GM23338 (cell line): ENCODE measurements at regions not wholly inside any gene's neighbourhood (a gene's known extent, or its start where the extent isn't known, plus 50 kb on each side); places are given as distances from the start of the nearest gene placed in this dataset.

Source experiments
- ATAC-seq: fragments of 200-7000 bp; cut with Tn5 transposase; 3 replicates; pipeline ENCODE4 v1.9.1; 2020
- DNase-seq: peaks from one replicate; pipeline ENCODE4 v3.0.0-alpha.2; 2015; ENCODE audit warnings: low spot score
- H2AFZ ChIP-seq: fragments of 200-600 bp; sonication (generic); 2 replicates; pipeline ENCODE4 v1.8.0; 2016; ENCODE audit warnings: antibody characterized with exemption, mild to moderate bottlenecking, moderate library complexity
- H3F3A ChIP-seq: fragments of 200-600 bp; sonication (generic); replicated peaks from 2 replicates; pipeline ENCODE4 v1.8.0; 2017; ENCODE audit warnings: antibody characterized with exemption, mixed run types, low read depth
- H3K27ac ChIP-seq: fragments of 200-600 bp; sonication (generic); 2 replicates; pipeline ENCODE4 v1.6.1; 2016; ENCODE audit warnings: low read depth
- H3K27me3 ChIP-seq: fragments of 200-600 bp; sonication (generic); 2 replicates; pipeline ENCODE4 v1.8.0; 2016; ENCODE audit warnings: mild to moderate bottlenecking, mixed run types, moderate library complexity; ENCODE audit not compliant: insufficient read depth
- H3K36me3 ChIP-seq: fragments of 200-600 bp; sonication (generic); 2 replicates; pipeline ENCODE4 v1.8.0; 2016; ENCODE audit warnings: mild to moderate bottlenecking; ENCODE audit not compliant: insufficient read depth
- H3K4me1 ChIP-seq: fragments of 200-600 bp; sonication (generic); 2 replicates; pipeline ENCODE4 v1.8.0; 2016; ENCODE audit warnings: mild to moderate bottlenecking, moderate library complexity; ENCODE audit not compliant: insufficient read depth
- H3K4me2 ChIP-seq: fragments of 200-600 bp; sonication (generic); 2 replicates; pipeline ENCODE4 v1.7.1; 2017; ENCODE audit warnings: mixed run types
- H3K4me3 ChIP-seq: fragments of 200-600 bp; sonication (generic); 2 replicates; pipeline ENCODE4 v1.6.1; 2016; ENCODE audit warnings: mixed run types
- H3K79me2 ChIP-seq: fragments of 200-600 bp; sonication (generic); replicated peaks from 2 replicates; pipeline ENCODE4 v1.8.0; 2017; ENCODE audit warnings: mild to moderate bottlenecking; ENCODE audit not compliant: insufficient read depth
- H3K9me2 ChIP-seq: fragments of 200-600 bp; sonication (generic); 2 replicates; pipeline ENCODE4 v1.8.0; 2017; ENCODE audit not compliant: insufficient read depth
- H4K20me1 ChIP-seq: fragments of 200-600 bp; sonication (generic); replicated peaks from 2 replicates; pipeline ENCODE4 v1.8.0; 2017; ENCODE audit warnings: mild to moderate bottlenecking; ENCODE audit not compliant: insufficient read depth
- H3K27ac Mint-ChIP-seq: 2 replicates; pipeline ENCODE4 v1.8.0; 2020; ENCODE audit warnings: inconsistent platforms, mild to moderate bottlenecking, moderate library complexity, mixed read lengths
- H3K27me3 Mint-ChIP-seq: 3 replicates; pipeline ENCODE4 v1.8.0; 2022; ENCODE audit warnings: low read depth, mild to moderate bottlenecking, moderate library complexity, mixed read lengths, inconsistent platforms; ENCODE audit not compliant: insufficient read depth, poor library complexity
- H3K36me3 Mint-ChIP-seq: 3 replicates; pipeline ENCODE4 v1.8.0; 2021; ENCODE audit warnings: low read depth, mild to moderate bottlenecking, inconsistent platforms, moderate library complexity, mixed read lengths
- H3K4me1 Mint-ChIP-seq: 3 replicates; pipeline ENCODE4 v1.8.0; 2020; ENCODE audit warnings: mild to moderate bottlenecking, inconsistent platforms, mixed read lengths
- H3K4me3 Mint-ChIP-seq: 3 replicates; pipeline ENCODE4 v1.8.0; 2021; ENCODE audit warnings: moderate library complexity, mild to moderate bottlenecking, inconsistent platforms, mixed read lengths
- H3K9me3 Mint-ChIP-seq: 3 replicates; pipeline ENCODE4 v1.8.0; 2020; ENCODE audit warnings: moderate library complexity, mild to moderate bottlenecking, inconsistent platforms, mixed read lengths
- CREB1 ChIP-seq: fragments of 250-450 bp; sonication (Bioruptor Pico); IDR thresholded peaks from 2 replicates; pipeline ENCODE4 v1.5.0; 2020; ENCODE audit warnings: low read depth, mild to moderate bottlenecking, moderate library complexity
- EZH2 ChIP-seq: fragments of 200-600 bp; sonication (generic); IDR thresholded peaks from one replicate; pipeline ENCODE4 v1.8.0; 2017; ENCODE audit warnings: antibody characterized with exemption, mild to moderate bottlenecking, low read depth; ENCODE audit not compliant: unreplicated experiment
- EZH2phosphoT487 ChIP-seq: fragments of 200-600 bp; sonication (generic); IDR thresholded peaks from one replicate; pipeline ENCODE4 v1.8.1; 2018; ENCODE audit warnings: antibody characterized with exemption; ENCODE audit not compliant: unreplicated experiment
- JUNB ChIP-seq: IDR thresholded peaks from one replicate; pipeline ENCODE4 v1.6.1; 2016; ENCODE audit warnings: antibody characterized with exemption; ENCODE audit not compliant: unreplicated experiment
- NANOG ChIP-seq: IDR thresholded peaks from 2 replicates; pipeline ENCODE4 v1.6.1; 2016; ENCODE audit warnings: antibody characterized with exemption, borderline replicate concordance
- POLR2AphosphoS5 ChIP-seq: IDR thresholded peaks from 2 replicates; pipeline ENCODE4 v1.6.1; 2016; ENCODE audit warnings: antibody characterized with exemption, low read depth
- REST ChIP-seq: IDR thresholded peaks from one replicate; pipeline ENCODE4 v1.6.1; 2018; ENCODE audit warnings: antibody characterized with exemption; ENCODE audit not compliant: unreplicated experiment
- STAT1 ChIP-seq: IDR thresholded peaks from one replicate; pipeline ENCODE4 v1.6.1; 2016; ENCODE audit warnings: antibody characterized with exemption; ENCODE audit not compliant: unreplicated experiment
- ZNF114 ChIP-seq: fragments of 250-450 bp; sonication (Bioruptor Pico); IDR thresholded peaks from 2 replicates; pipeline ENCODE4 v1.5.0; 2020; ENCODE audit warnings: mild to moderate bottlenecking, moderate library complexity
- ZNF331 ChIP-seq: fragments of 250-450 bp; sonication (Bioruptor Pico); IDR thresholded peaks from 2 replicates; pipeline ENCODE4 v1.5.0; 2020; ENCODE audit warnings: low read depth, mild to moderate bottlenecking, moderate library complexity
- TF ChIP-seq, protein P1 (sequence below), 2 experiments: fragments of 200-600 bp in 1 of 2; sonication (generic) in 1 of 2; conservative IDR thresholded peaks; 2 replicates each; pipeline versions ENCODE4 v1.5.1 to v1.6.1; 2016 to 2017; ENCODE audit warnings: antibody characterized with exemption in 2 of 2, low read depth in 2 of 2, mild to moderate bottlenecking in 2 of 2, moderate library complexity in 1 of 2
- TF ChIP-seq, protein P2 (sequence below): fragments of 250-450 bp; sonication (Bioruptor Pico); IDR thresholded peaks from 2 replicates; pipeline ENCODE4 v1.5.0; 2020; ENCODE audit warnings: mild to moderate bottlenecking, moderate library complexity

- Histone ChIP-seq H3K27me3 (no peaks in the 10 kb centered on the region), H2AFZ (no peak overlapping the region), H3K79me2 (no peaks in the 10 kb centered on the region), H3K36me3 (no peaks in the 10 kb centered on the region), H3K27ac (no peak overlapping the region), H3K4me3 (no peak overlapping the region), H3K4me2 (no peak overlapping the region), H3F3A (no peaks in the 10 kb centered on the region), H3K4me1 (no peaks in the 10 kb centered on the region), H3K9me2 (no peaks in the 10 kb centered on the region), H4K20me1 (no peaks in the 10 kb centered on the region)
- Mint-ChIP-seq H3K27me3 (peaks cover 2% of the 10 kb centered on the region), H3K4me1 (peaks cover 5% of the 10 kb centered on the region), H3K4me3 (no peak overlapping the region), H3K27ac (no peak overlapping the region; the same call in 1 of the 2 replicates), H3K36me3 (no peaks in the 10 kb centered on the region), H3K9me3 (no peaks in the 10 kb centered on the region)
- DNase-seq (no peak), ATAC-seq (no peak)
- no peak for TF ChIP-seq CREB1
These were observed 277.6 kb downstream of the HGF start for GRCh38 chr7:81492240-81492639.

DNA sequence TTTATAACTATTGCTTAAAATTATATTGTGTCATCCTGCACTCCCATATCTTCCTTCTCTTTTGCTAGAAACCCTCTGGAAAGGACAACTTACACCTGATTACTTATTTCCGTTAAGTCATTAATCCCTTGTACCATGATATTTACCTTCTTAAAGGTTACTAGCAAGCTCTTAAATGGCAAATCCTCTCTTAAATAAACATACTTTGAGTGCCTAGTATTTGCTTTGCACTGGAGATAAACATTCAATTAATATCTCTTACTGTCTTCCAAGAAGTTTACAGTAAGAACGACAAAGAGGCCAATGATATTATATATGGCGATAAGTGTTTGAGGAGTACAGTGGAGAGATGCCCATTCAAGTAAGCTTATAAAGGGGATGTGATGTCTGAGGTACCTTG lies 278.3 kb downstream of the HGF start:
- peaks cover 2% of the 10 kb centered on the region for H3K27me3 Mint-ChIP-seq
- no peaks in the 10 kb centered on the region for H3K36me3 Mint-ChIP-seq
- no peaks in the 10 kb centered on the region for H3K4me1 ChIP-seq
- no peaks in the 10 kb centered on the region for H3K79me2 ChIP-seq
- H3K36me3 ChIP-seq = no peaks in the 10 kb centered on the region
- H3K27ac Mint-ChIP-seq = no peak overlapping the region
- peaks cover 5% of the 10 kb centered on the region for H3K4me1 Mint-ChIP-seq
- no peak overlapping the region for H3K4me3 Mint-ChIP-seq
- no peaks in the 10 kb centered on the region for H3K9me3 Mint-ChIP-seq
- no peaks in the 10 kb centered on the region for H3K9me2 ChIP-seq
- no peak for DNase-seq
- no peak overlapping the region for H3K4me3 ChIP-seq
- H4K20me1 ChIP-seq = no peaks in the 10 kb centered on the region
- no peak overlapping the region for H3K4me2 ChIP-seq
- no peaks in the 10 kb centered on the region for H3K27me3 ChIP-seq
- ATAC-seq = no peak
- no peak overlapping the region for H3K27ac ChIP-seq
- H3F3A ChIP-seq = no peaks in the 10 kb centered on the region
- no peak overlapping the region for H2AFZ ChIP-seq
- TF ChIP-seq REST (no peak), CREB1 (no peak), ZNF114 (CRISPR knock-in tag) (no peak), STAT1 (no peak), ZNF331 (CRISPR knock-in tag) (no peak), POLR2AphosphoS5 (no peak), NANOG (no peak), EZH2 (no peak), JUNB (no peak), EZH2phosphoT487 (no peak)
- TF ChIP-seq, protein P1, sequence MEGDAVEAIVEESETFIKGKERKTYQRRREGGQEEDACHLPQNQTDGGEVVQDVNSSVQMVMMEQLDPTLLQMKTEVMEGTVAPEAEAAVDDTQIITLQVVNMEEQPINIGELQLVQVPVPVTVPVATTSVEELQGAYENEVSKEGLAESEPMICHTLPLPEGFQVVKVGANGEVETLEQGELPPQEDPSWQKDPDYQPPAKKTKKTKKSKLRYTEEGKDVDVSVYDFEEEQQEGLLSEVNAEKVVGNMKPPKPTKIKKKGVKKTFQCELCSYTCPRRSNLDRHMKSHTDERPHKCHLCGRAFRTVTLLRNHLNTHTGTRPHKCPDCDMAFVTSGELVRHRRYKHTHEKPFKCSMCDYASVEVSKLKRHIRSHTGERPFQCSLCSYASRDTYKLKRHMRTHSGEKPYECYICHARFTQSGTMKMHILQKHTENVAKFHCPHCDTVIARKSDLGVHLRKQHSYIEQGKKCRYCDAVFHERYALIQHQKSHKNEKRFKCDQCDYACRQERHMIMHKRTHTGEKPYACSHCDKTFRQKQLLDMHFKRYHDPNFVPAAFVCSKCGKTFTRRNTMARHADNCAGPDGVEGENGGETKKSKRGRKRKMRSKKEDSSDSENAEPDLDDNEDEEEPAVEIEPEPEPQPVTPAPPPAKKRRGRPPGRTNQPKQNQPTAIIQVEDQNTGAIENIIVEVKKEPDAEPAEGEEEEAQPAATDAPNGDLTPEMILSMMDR (conservative IDR thresholded peaks at IDR 0.05; ENCODE audit: low read depth in 2 of 2) = no peak
- TF ChIP-seq, protein P2, sequence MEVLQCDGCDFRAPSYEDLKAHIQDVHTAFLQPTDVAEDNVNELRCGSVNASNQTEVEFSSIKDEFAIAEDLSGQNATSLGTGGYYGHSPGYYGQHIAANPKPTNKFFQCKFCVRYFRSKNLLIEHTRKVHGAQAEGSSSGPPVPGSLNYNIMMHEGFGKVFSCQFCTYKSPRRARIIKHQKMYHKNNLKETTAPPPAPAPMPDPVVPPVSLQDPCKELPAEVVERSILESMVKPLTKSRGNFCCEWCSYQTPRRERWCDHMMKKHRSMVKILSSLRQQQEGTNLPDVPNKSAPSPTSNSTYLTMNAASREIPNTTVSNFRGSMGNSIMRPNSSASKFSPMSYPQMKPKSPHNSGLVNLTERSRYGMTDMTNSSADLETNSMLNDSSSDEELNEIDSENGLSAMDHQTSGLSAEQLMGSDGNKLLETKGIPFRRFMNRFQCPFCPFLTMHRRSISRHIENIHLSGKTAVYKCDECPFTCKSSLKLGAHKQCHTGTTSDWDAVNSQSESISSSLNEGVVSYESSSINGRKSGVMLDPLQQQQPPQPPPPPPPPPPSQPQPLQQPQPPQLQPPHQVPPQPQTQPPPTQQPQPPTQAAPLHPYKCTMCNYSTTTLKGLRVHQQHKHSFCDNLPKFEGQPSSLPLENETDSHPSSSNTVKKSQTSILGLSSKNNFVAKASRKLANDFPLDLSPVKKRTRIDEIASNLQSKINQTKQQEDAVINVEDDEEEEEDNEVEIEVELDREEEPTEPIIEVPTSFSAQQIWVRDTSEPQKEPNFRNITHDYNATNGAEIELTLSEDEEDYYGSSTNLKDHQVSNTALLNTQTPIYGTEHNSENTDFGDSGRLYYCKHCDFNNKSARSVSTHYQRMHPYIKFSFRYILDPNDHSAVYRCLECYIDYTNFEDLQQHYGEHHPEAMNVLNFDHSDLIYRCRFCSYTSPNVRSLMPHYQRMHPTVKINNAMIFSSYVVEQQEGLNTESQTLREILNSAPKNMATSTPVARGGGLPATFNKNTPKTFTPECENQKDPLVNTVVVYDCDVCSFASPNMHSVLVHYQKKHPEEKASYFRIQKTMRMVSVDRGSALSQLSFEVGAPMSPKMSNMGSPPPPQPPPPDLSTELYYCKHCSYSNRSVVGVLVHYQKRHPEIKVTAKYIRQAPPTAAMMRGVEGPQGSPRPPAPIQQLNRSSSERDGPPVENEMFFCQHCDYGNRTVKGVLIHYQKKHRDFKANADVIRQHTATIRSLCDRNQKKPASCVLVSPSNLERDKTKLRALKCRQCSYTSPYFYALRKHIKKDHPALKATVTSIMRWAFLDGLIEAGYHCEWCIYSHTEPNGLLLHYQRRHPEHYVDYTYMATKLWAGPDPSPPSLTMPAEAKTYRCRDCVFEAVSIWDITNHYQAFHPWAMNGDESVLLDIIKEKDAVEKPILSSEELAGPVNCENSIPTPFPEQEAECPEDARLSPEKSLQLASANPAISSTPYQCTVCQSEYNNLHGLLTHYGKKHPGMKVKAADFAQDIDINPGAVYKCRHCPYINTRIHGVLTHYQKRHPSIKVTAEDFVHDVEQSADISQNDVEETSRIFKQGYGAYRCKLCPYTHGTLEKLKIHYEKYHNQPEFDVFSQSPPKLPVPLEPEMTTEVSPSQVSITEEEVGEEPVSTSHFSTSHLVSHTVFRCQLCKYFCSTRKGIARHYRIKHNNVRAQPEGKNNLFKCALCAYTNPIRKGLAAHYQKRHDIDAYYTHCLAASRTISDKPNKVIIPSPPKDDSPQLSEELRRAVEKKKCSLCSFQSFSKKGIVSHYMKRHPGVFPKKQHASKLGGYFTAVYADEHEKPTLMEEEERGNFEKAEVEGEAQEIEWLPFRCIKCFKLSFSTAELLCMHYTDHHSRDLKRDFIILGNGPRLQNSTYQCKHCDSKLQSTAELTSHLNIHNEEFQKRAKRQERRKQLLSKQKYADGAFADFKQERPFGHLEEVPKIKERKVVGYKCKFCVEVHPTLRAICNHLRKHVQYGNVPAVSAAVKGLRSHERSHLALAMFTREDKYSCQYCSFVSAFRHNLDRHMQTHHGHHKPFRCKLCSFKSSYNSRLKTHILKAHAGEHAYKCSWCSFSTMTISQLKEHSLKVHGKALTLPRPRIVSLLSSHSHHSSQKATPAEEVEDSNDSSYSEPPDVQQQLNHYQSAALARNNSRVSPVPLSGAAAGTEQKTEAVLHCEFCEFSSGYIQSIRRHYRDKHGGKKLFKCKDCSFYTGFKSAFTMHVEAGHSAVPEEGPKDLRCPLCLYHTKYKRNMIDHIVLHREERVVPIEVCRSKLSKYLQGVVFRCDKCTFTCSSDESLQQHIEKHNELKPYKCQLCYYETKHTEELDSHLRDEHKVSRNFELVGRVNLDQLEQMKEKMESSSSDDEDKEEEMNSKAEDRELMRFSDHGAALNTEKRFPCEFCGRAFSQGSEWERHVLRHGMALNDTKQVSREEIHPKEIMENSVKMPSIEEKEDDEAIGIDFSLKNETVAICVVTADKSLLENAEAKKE = no peak
